ENCODE measurements at regions not wholly inside any gene's neighbourhood (a gene's known extent, or its start where the extent isn't known, plus 50 kb on each side); places are given as distances from the start of the nearest gene placed in this dataset.

GRCh38 chr17:65370669-65371131 is 190.7 kb downstream of the AXIN2 start:
- TF ChIP-seq, protein P1, sequence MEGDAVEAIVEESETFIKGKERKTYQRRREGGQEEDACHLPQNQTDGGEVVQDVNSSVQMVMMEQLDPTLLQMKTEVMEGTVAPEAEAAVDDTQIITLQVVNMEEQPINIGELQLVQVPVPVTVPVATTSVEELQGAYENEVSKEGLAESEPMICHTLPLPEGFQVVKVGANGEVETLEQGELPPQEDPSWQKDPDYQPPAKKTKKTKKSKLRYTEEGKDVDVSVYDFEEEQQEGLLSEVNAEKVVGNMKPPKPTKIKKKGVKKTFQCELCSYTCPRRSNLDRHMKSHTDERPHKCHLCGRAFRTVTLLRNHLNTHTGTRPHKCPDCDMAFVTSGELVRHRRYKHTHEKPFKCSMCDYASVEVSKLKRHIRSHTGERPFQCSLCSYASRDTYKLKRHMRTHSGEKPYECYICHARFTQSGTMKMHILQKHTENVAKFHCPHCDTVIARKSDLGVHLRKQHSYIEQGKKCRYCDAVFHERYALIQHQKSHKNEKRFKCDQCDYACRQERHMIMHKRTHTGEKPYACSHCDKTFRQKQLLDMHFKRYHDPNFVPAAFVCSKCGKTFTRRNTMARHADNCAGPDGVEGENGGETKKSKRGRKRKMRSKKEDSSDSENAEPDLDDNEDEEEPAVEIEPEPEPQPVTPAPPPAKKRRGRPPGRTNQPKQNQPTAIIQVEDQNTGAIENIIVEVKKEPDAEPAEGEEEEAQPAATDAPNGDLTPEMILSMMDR (optimal IDR thresholded peaks at IDR 0.05 in 1 of 3, IDR thresholded peaks at IDR 0.05 in 1 of 3, conservative IDR thresholded peaks at IDR 0.05 in 1 of 3; ENCODE audit: extremely low read depth in 1 of 3, insufficient read depth in 2 of 3, low read length in 3 of 3): no peak
- no peak for TF ChIP-seq EZH2 (IDR thresholded peaks at IDR 0.05; ENCODE audit: low read length)
